ENCODE measurements at regions not wholly inside any gene's neighbourhood (a gene's known extent, or its start where the extent isn't known, plus 50 kb on each side); places are given as distances from the start of the nearest gene placed in this dataset.

- TF ChIP-seq, protein P1, sequence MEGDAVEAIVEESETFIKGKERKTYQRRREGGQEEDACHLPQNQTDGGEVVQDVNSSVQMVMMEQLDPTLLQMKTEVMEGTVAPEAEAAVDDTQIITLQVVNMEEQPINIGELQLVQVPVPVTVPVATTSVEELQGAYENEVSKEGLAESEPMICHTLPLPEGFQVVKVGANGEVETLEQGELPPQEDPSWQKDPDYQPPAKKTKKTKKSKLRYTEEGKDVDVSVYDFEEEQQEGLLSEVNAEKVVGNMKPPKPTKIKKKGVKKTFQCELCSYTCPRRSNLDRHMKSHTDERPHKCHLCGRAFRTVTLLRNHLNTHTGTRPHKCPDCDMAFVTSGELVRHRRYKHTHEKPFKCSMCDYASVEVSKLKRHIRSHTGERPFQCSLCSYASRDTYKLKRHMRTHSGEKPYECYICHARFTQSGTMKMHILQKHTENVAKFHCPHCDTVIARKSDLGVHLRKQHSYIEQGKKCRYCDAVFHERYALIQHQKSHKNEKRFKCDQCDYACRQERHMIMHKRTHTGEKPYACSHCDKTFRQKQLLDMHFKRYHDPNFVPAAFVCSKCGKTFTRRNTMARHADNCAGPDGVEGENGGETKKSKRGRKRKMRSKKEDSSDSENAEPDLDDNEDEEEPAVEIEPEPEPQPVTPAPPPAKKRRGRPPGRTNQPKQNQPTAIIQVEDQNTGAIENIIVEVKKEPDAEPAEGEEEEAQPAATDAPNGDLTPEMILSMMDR (IDR thresholded peaks at IDR 0.05; ENCODE audit: low read depth, low read length), result no peak
- no peaks in the 10 kb centered on the region for H3K27me3 ChIP-seq
Measured at GRCh38 chr4:36844448-36844847, 400.1 kb upstream of the NWD2 start.

GRCh38 chr4:36852856-36853255, 391.7 kb upstream of the NWD2 start:
- no peak overlapping the region for H3K4me3 ChIP-seq (ENCODE audit: low read depth, low read length)
- no peak for DNase-seq
- no peaks in the 10 kb centered on the region for H3K27me3 ChIP-seq
- TF ChIP-seq, protein P1 (IDR thresholded peaks at IDR 0.05; ENCODE audit: low read depth, low read length), result no peak
- H3K4me1 ChIP-seq, result no peaks in the 10 kb centered on the region
- no peaks in the 10 kb centered on the region for H3K9me3 ChIP-seq
- H3K36me3 ChIP-seq, result no peaks in the 10 kb centered on the region

More at GRCh38 chr4:36844448-36844847, 400.1 kb upstream of the NWD2 start:
- H3K4me1 ChIP-seq, result no peaks in the 10 kb centered on the region
- H3K36me3 ChIP-seq, result no peaks in the 10 kb centered on the region
- H3K4me3 ChIP-seq (ENCODE audit: low read depth, low read length), result no peak overlapping the region
- no peaks in the 10 kb centered on the region; the same call in 1 of the 2 replicates for H3K9me3 ChIP-seq
- DNase-seq, result no peak

GRCh38 chr4:36854554-36854953, 390.0 kb upstream of the NWD2 start:
- DNase-seq, result no peak
- TF ChIP-seq, protein P1 (IDR thresholded peaks at IDR 0.05; ENCODE audit: low read depth, low read length), result no peak
- H3K4me1 ChIP-seq, result no peaks in the 10 kb centered on the region
- no peaks in the 10 kb centered on the region for H3K27me3 ChIP-seq
- no peaks in the 10 kb centered on the region for H3K36me3 ChIP-seq
- H3K4me3 ChIP-seq (ENCODE audit: low read depth, low read length), result no peak overlapping the region
- H3K9me3 ChIP-seq, result no peaks in the 10 kb centered on the region

GRCh38 chr4:36863601-36864000, 380.9 kb upstream of the NWD2 start:
- Histone ChIP-seq H3K36me3 (no peaks in the 10 kb centered on the region), H3K4me3 (ENCODE audit: low read depth, low read length) (no peak overlapping the region)

DNA sequence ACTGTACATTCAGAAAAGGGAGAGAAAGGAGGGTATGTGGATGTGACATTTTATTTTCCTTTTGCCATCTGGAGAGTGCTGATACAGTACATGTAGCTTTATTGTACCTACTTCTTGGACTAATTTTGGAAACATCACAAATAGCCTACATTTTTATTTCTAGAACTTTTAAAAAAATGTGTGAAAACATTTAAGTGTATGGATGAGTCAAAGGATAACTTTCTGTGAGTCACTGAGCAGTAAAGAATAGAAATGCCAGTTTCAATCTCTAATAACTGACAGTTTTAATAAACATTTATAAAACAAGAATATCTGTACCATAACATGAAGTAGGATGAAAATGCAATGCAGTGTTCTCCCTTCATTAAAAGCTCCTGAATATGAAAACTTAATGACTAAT, 374.4 kb upstream of the NWD2 start:
- Histone ChIP-seq H3K36me3 (no peaks in the 10 kb centered on the region), H3K4me1 (no peaks in the 10 kb centered on the region), H3K9me3 (no peaks in the 10 kb centered on the region), H3K27me3 (no peaks in the 10 kb centered on the region), H3K4me3 (ENCODE audit: low read depth, low read length) (no peak overlapping the region)
- TF ChIP-seq, protein P1 (IDR thresholded peaks at IDR 0.05; ENCODE audit: low read depth, low read length), result no peak
- no peak for DNase-seq

More at GRCh38 chr4:36863601-36864000, 380.9 kb upstream of the NWD2 start:
- Histone ChIP-seq H3K27me3 (no peaks in the 10 kb centered on the region), H3K4me1 (no peaks in the 10 kb centered on the region), H3K9me3 (no peaks in the 10 kb centered on the region)
- no peak for DNase-seq
- TF ChIP-seq, protein P1 (IDR thresholded peaks at IDR 0.05; ENCODE audit: low read depth, low read length), result no peak

- no peaks in the 10 kb centered on the region for H3K27me3 ChIP-seq
- no peaks in the 10 kb centered on the region for H3K9me3 ChIP-seq
- no peaks in the 10 kb centered on the region for H3K4me1 ChIP-seq
- TF ChIP-seq, protein P1 (IDR thresholded peaks at IDR 0.05; ENCODE audit: low read depth, low read length), result no peak
- H3K36me3 ChIP-seq, result no peaks in the 10 kb centered on the region
- no peak overlapping the region for H3K4me3 ChIP-seq (ENCODE audit: low read depth, low read length)
- no peak for DNase-seq
Measured at GRCh38 chr4:36872679-36873078, 371.9 kb upstream of the NWD2 start.

All from BE2C (cell line).